Thyroid gland (tissue), 4 donors: ENCODE measurements at regions not wholly inside any gene's neighbourhood (a gene's known extent, or its start where the extent isn't known, plus 50 kb on each side); places are given as distances from the start of the nearest gene placed in this dataset.

Source experiments
- CTCF ChIP-seq, 6 experiments: fragments of 200-600 bp in 3 of 6; fragments of 450-650 bp in 3 of 6; sonication (generic) in 3 of 6; IDR thresholded peaks; one replicate each; pipeline ENCODE4 v1.5.1; 2016 to 2019; ENCODE audit warnings: antibody characterized with exemption in 6 of 6, mild to moderate bottlenecking in 2 of 6, inconsistent platforms in 1 of 6, moderate library complexity in 1 of 6
- POLR2A ChIP-seq, 2 donors: fragments of 450-650 bp; IDR thresholded peaks; one replicate each; pipeline ENCODE4 v1.6.1; 2017; ENCODE audit warnings: antibody characterized with exemption in 2 of 2, mild to moderate bottlenecking in 2 of 2, moderate library complexity in 1 of 2

GRCh38 chr3:72086042-72086742, 301.2 kb upstream of the PROK2 start:
- TF ChIP-seq CTCF (IDR thresholded peaks at IDR 0.05) (no peak), POLR2A (IDR thresholded peaks at IDR 0.05) (no peak)
